HepG2 (cell line): ENCODE measurements at regions not wholly inside any gene's neighbourhood (a gene's known extent, or its start where the extent isn't known, plus 50 kb on each side); places are given as distances from the start of the nearest gene placed in this dataset.

Experiments used
- ATAC-seq: fragments of 200-7000 bp; cut with Tn5 transposase; 3 replicates; pipeline ENCODE4 v1.9.1; 2020; ENCODE audit warnings: mild to moderate bottlenecking, moderate library complexity
- BruUV-seq: library from RNA; stranded (reverse); fragments of 400-500 nt; replicated peaks from 2 replicates; lab custom pipeline; 2021; lab: Mats Ljungman, UMichigan
- CTCF ChIA-PET: fragments of 300-600 bp; formaldehyde crosslinking; extraction: SDS; loops from one replicate; lab custom pipeline; 2021; ENCODE audit warnings: low total read pairs, inconsistent platforms, low intra/inter-chr PET ratio; lab: Yijun Ruan, JAX
- POLR2A ChIA-PET: fragments of 350-600 bp; sonication (Branson Sonifier 250); formaldehyde crosslinking; loops from one replicate; lab custom pipeline; 2020; ENCODE audit warnings: antibody characterized with exemption, inconsistent platforms; lab: Yijun Ruan, JAX
- DNase-seq: peaks from one replicate; pipeline ENCODE4 v3.0.0-alpha.2; 2015; ENCODE audit warnings: low spot score
- FAIRE-seq: peaks from 3 replicates; lab custom pipeline; 2011; peaks lifted over from hg19 to GRCh38; lab: Jason Lieb, UNC
- H2AFZ ChIP-seq: one replicate; pipeline ENCODE4 v1.6.1; 2011; ENCODE audit warnings: low read length, inconsistent platforms
- H3K27ac ChIP-seq: fragments of 300-600 bp; 3 replicates; pipeline ENCODE4 v1.8.0; 2011; ENCODE audit warnings: mixed run types, mild to moderate bottlenecking, mixed read lengths, low read length, inconsistent platforms; ENCODE audit not compliant: insufficient read depth; ENCODE audit errors: extremely low read length
- H3K27me3 ChIP-seq, 2 experiments: fragments of 200-600 bp in 1 of 2; 2 replicates in 1 of 2; 3 replicates in 1 of 2; pipeline versions ENCODE4 v1.6.0 to v1.8.0; 2011; ENCODE audit warnings: low read length in 2 of 2, mild to moderate bottlenecking in 2 of 2, moderate library complexity in 2 of 2, inconsistent platforms in 1 of 2; ENCODE audit not compliant: insufficient read depth in 2 of 2, control insufficient read depth in 1 of 2
- H3K36me3 ChIP-seq, 2 experiments: fragments of 200-600 bp in 1 of 2; replicated peaks in 1 of 2; 2 replicates in 1 of 2; 3 replicates in 1 of 2; pipeline versions ENCODE4 v1.5.1 to v1.8.0; 2011; ENCODE audit warnings: low read length in 2 of 2, inconsistent platforms in 1 of 2; ENCODE audit not compliant: insufficient read depth in 2 of 2, control insufficient read depth in 1 of 2
- H3K4me1 ChIP-seq: 2 replicates; pipeline ENCODE4 v1.5.1; 2012; ENCODE audit warnings: low read length, inconsistent platforms; ENCODE audit not compliant: insufficient read depth
- H3K4me2 ChIP-seq: 2 replicates; pipeline ENCODE4 v1.6.0; 2011; ENCODE audit warnings: low read depth, low read length, inconsistent platforms
- H3K4me3 ChIP-seq, 3 experiments: fragments of 200-600 bp in 1 of 3; sonication (generic), shearing (Covaris generic) in 1 of 3; replicated peaks in 1 of 3; 2 replicates each; pipeline ENCODE4 v1.5.1; 2011 to 2016; ENCODE audit warnings: low read length in 3 of 3, inconsistent platforms in 2 of 3, low read depth in 2 of 3, mild to moderate bottlenecking in 2 of 3, control low read depth in 1 of 3, mixed read lengths in 1 of 3; ENCODE audit not compliant: insufficient read depth in 1 of 3
- H3K79me2 ChIP-seq: one replicate; pipeline ENCODE4 v1.6.1; 2011; ENCODE audit warnings: low read length, inconsistent platforms; ENCODE audit not compliant: insufficient read depth
- H3K9ac ChIP-seq: 2 replicates; pipeline ENCODE4 v1.6.0; 2011; ENCODE audit warnings: mild to moderate bottlenecking, low read depth, low read length, inconsistent platforms; ENCODE audit not compliant: insufficient read depth
- H3K9me3 ChIP-seq: 2 replicates; pipeline ENCODE4 v1.5.1; 2012; ENCODE audit warnings: mild to moderate bottlenecking, low read length
- H4K20me1 ChIP-seq: 2 replicates; pipeline ENCODE4 v1.6.0; 2011; ENCODE audit warnings: inconsistent platforms, mild to moderate bottlenecking, low read length, moderate library complexity; ENCODE audit not compliant: insufficient read depth
- KLF16 ChIP-seq, 2 experiments: sonication (generic) in 1 of 2; formaldehyde crosslinking in 1 of 2; IDR thresholded peaks; 2 replicates each; pipeline versions ENCODE4 v1.6.1 to v1.8.0; 2016 to 2023; ENCODE audit warnings: missing genetic modification reagents in 2 of 2, missing compliant biosample characterization in 1 of 2
- NCOR1 ChIP-seq: fragments of 200-600 bp; sonication (generic); IDR thresholded peaks from 2 replicates; pipeline ENCODE4 v1.7.0; 2017; ENCODE audit warnings: antibody characterized with exemption, low read length, borderline replicate concordance
- TOPORS ChIP-seq: sonication (generic); formaldehyde crosslinking; IDR thresholded peaks from 2 replicates; pipeline ENCODE4 v1.8.0; 2023; ENCODE audit warnings: mild to moderate bottlenecking, missing genetic modification reagents
- ZNF329 ChIP-seq: sonication (generic); formaldehyde crosslinking; IDR thresholded peaks from 2 replicates; pipeline ENCODE4 v1.9.0; 2021; ENCODE audit warnings: low read depth, mild to moderate bottlenecking, missing genetic modification reagents
- ZNF75D ChIP-seq: sonication (generic); formaldehyde crosslinking; IDR thresholded peaks from 2 replicates; pipeline ENCODE4 v1.8.1; 2023; ENCODE audit warnings: missing genetic modification reagents, mild to moderate bottlenecking, borderline replicate concordance
- WGBS: methylation state at CpG from one replicate; pipeline ENCODE4 v1.1.6; 2017; ENCODE audit warnings: low lambda C conversion rate; 5-methylcytosine and 5-hydroxymethylcytosine counted together
- in situ Hi-C: cut with HindIII; loops from 2 replicates; pipeline ENCODE4 v1.10.0; 2017; ENCODE audit warnings: low pct_unique_long_range_greater_than_20kb; ENCODE audit not compliant: extremely low pct_ligation_motif_present
- intact Hi-C: fragments of 100-400 bp; cut with micrococcal nuclease; formaldehyde crosslinking; loops from one replicate; pipeline ENCODE4 v1.10.0; 2022; ENCODE audit not compliant: unreplicated experiment
- TF ChIP-seq, protein P1 (sequence below): sonication (generic); formaldehyde crosslinking; IDR thresholded peaks from 2 replicates; pipeline ENCODE4 v1.4.0; 2020; ENCODE audit warnings: missing genetic modification reagents, mild to moderate bottlenecking, borderline replicate concordance

GRCh38 chr1:4512636-4513035, 141.8 kb upstream of the AJAP1 start:
- intact Hi-C loops = no loop called here
- Histone ChIP-seq H3K27me3 (peaks cover 1 to 20% of the 10 kb centered on the region in 2 experiments; a peak in 4 of 5 replicates), H3K27ac (no peak overlapping the region), H3K4me1 (no peaks in the 10 kb centered on the region), H3K79me2 (no peaks in the 10 kb centered on the region), H3K4me2 (no peak overlapping the region), H3K36me3 (no peaks in the 10 kb centered on the region), H3K4me3 (no peak overlapping the region), H3K9ac (no peak overlapping the region), H4K20me1 (no peaks in the 10 kb centered on the region), H3K9me3 (no peaks in the 10 kb centered on the region), H2AFZ (no peak overlapping the region)
- no TSS peak for BruUV-seq
- CTCF ChIA-PET = no interaction called here
- POLR2A ChIA-PET = no interaction called here
- DNase-seq (no peak), ATAC-seq (no peak), FAIRE-seq (no peak)
- no peak for TF ChIP-seq ZNF75D (CRISPR knock-in tag)
- TF ChIP-seq, protein P1, sequence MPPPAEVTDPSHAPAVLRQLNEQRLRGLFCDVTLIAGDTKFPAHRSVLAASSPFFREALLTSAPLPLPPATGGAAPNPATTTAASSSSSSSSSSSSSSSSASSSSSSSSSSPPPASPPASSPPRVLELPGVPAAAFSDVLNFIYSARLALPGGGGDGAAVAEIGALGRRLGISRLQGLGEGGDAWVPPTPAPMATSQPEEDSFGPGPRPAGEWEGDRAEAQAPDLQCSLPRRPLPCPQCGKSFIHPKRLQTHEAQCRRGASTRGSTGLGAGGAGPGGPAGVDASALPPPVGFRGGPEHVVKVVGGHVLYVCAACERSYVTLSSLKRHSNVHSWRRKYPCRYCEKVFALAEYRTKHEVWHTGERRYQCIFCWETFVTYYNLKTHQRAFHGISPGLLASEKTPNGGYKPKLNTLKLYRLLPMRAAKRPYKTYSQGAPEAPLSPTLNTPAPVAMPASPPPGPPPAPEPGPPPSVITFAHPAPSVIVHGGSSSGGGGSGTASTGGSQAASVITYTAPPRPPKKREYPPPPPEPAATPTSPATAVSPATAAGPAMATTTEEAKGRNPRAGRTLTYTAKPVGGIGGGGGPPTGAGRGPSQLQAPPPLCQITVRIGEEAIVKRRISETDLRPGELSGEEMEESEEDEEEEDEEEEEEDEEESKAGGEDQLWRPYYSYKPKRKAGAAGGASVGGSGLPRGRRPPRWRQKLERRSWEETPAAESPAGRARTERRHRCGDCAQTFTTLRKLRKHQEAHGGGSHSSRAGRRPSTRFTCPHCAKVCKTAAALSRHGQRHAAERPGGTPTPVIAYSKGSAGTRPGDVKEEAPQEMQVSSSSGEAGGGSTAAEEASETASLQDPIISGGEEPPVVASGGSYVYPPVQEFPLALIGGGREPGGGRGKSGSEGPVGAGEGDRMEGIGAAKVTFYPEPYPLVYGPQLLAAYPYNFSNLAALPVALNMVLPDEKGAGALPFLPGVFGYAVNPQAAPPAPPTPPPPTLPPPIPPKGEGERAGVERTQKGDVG (CRISPR knock-in tag) = no peak
- TF ChIP-seq KLF16 (CRISPR knock-in tag; IDR thresholded peaks at IDR 0.05) = no peak
- no peak for TF ChIP-seq TOPORS
- no peak for TF ChIP-seq ZNF329
- no peak for TF ChIP-seq NCOR1
- in situ Hi-C loops = no loop called here
- 15% methylated on average over 6 of the region's 6 CpGs for WGBS
